COLO829 (cell line): ENCODE measurements at regions not wholly inside any gene's neighbourhood (a gene's known extent, or its start where the extent isn't known, plus 50 kb on each side); places are given as distances from the start of the nearest gene placed in this dataset.
A peak's percentile ranks its signal among the peaks of the same experiment; 100 is the strongest.

Experiments
- DNase-seq: peaks from one replicate; pipeline ENCODE4 v3.0.0; 2012; ENCODE audit warnings: low spot score

DNA sequence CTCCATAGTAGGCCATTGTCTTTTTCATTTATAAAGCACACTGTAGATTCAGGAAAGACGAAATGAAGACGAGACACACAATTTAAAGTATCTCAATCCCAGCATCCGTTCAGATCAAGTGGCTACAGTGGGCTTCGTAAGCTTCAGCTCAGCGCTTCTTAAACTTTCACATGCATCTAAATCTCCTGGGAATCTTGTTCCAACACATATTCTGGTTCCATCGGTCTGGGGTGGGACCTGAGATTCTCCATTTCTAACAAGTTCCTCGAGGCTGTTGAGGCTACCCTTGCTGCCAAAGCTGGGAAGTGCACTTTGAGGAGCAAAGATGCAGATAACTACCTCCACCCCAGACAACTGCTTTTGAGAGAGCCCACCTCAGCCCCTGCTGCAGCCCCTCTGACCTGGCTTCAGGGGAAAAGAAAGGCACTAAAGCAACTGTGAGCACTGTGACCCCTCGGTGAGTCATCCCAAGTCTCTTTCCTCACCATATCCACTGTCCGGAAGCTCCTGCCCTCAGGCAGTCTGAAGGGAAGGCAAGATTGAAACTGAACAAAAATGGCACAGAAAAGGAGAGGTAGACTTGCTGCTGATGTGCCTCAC is 201.1 kb upstream of the FBXO11 start:
- DNase-seq, result peak; percentile 90

DNA sequence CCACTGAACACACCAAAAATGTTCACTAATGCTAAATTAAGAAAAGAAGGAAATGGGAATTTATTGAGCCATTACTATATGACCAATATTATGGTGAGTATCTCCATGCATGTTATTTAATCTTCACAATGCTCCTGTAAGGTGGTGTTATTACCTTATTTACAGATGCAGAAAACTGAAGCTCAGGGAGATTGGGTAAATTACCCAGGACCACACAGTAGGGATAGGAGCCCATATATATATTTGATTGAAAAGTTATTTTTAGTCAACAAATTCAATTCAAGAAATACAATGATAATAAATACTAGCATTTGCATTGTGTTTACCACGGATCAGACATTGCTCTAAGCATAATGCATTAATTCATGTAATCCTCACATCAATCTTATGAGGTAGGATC is 202.2 kb upstream of the FBXO11 start:
- no peak for DNase-seq

GRCh38 chr2:48109491-48110204 is 203.3 kb upstream of the FBXO11 start:
- no peak for DNase-seq

DNA sequence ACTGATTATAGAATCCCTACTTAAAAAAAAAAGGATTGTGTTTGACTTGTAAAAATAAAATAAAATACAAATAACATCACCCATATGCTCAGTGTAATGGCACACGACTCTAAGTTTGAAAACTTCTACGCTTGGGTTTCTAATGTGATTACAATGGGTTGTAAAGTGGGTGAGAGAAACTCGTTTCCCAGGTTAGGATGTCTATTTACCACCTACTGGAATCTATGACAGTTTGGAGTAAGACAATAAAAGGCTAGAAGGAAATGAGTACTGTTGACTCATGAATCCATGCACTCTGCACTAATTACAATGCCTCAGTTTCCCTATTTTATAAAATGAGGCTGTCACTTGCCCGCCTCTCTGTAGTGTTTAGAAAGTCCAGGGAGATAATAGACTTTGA is 204.0 kb upstream of the FOXN2 start:
- no peak for DNase-seq

GRCh38 chr2:48112911-48113680 is 201.4 kb upstream of the FOXN2 start:
- DNase-seq, result no peak

- no peak for DNase-seq
Measured at GRCh38 chr2:48113767-48114166, 200.7 kb upstream of the FOXN2 start.

GRCh38 chr2:48114256-48114655 is 200.2 kb upstream of the FOXN2 start:
- DNase-seq, result peak; percentile 57

GRCh38 chr2:48116497-48116896 is 198.0 kb upstream of the FOXN2 start:
- no peak for DNase-seq

- DNase-seq, result no peak
Measured at GRCh38 chr2:48118895-48119294, 195.6 kb upstream of the FOXN2 start.

GRCh38 chr2:48120112-48120511 is 194.4 kb upstream of the FOXN2 start:
- DNase-seq, result no peak

GRCh38 chr2:48120759-48121242 is 193.7 kb upstream of the FOXN2 start:
- DNase-seq, result no peak

DNA sequence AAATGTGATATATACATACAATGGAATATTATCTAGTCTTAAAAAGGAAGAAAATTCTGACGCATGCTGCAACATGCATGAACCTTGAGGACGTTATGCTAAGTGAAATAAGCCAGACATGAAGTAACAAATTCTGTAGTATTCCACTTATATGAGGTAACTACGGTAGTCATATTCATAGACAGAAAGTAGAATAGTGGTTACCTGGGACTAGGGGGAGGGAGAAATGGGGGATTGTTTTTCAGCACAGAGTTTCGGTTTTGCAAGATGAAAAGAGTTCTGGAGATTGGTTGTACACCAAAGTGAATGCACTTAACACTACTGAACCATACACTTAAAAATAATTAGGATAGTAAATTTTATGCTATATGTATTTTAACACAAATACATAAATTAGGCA is 192.3 kb upstream of the FOXN2 start:
- no peak for DNase-seq

GRCh38 chr2:48124592-48124991 is 189.9 kb upstream of the FOXN2 start:
- DNase-seq, result no peak

DNA sequence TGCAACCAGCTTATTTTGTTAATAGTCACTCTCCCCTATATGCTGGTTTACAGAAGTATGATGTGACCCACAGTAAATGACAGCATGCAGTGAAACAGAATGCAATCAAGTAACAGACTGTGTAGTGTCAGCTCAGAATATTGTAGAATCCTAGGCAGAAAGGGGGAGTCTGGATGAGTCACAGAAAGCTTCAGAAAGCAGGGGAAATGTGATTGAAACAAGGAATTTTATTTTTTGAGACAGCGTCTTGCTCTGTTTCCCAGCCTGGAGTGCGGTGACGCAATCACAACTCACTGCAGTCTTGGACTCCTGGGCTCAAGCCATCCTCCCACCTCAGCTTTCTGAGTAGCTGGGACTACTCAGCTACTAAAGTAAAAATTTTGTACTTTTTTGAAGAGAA is 188.3 kb upstream of the FOXN2 start:
- DNase-seq, result no peak

DNA sequence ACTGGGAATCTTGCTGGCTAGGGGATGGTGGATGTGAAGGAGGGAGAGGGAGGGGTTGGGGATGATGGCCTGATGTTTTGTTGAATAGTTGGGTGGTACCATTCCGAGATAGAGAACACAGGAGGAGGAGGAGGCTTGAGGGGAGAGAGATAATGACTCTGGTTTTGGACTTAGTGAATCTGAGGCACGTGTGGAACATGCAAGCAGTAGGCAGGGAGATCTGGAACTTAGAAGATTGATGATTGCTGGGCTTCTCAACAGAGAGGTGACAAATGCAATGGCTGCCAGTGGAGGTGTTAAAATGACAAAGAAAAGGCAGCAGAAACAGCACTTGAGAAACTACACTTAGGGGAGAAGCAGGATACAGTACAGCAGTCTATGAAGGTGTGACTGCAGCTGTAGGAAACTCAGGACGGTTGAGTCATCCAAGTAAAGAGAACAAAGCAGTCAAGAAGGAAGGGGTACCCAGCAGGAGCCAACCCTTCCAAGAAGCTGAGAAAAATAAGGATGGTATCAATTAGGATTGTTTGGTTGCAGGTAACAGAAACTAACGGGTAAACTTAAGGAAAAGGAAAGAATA is 186.8 kb upstream of the FOXN2 start:
- no peak for DNase-seq

DNA sequence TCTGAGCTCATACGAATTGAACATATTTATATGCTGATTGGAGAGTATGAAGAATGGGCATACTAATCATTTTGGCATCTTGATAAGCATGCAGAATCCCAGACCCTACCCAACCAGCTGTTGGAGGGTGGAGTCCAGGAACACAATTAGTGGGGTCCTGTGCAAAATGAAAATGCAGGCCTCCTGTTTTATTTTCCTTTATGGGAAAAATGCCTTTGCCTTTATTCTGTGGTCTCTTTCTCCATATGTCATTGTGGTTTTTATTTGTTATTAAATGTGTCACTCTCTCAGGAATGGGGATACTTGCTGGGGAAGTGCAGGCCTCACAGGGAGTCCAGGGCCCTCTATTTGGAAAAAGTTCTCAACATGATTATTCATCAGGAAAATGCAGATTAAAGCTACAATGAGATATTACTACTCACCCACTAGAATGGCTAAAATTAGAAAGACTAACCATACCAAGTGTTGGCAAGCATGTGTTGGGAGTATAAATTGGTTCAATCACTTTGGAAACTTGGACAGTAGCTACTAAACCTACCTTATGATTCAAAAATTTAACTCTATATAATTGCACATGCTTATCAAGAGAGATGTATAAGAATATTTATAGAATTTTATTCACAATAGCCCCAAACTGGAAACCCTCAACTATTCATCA is 185.1 kb upstream of the FOXN2 start:
- DNase-seq, result no peak

DNA sequence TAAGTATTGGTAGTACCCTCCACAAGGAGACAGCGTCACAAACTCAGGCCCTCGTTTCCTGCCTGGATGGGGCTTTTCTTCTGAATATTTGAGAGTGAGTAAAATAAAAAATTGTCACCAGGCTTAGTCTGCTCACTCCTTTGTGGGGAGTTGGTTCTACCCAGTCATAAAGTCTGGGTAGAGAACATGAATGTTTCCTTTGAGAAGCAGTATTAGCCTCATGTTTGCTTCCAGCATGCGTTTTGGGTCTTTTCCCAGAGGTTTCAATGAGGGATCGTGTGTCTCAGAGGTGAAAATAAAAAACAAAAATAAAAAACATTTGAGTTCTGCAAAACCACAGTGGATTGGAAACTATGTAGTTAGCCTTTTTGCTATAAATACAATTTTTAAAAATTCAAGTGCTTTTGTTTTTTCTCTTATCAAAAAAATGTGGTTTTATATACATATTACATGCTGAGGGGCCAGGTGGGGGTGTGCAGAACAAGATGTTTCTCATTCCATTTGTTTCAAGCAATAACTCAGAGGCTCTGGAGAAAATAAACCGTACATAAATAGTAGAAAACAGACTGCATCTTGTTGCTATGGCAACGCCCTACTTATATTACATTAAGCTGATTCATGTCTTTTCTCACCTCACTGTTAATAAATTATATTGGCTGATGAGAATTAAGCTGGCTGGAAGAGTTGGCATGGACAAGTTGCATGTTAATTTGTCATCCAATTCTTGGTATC is 182.8 kb upstream of the FOXN2 start:
- peak; percentile 21 for DNase-seq

DNA sequence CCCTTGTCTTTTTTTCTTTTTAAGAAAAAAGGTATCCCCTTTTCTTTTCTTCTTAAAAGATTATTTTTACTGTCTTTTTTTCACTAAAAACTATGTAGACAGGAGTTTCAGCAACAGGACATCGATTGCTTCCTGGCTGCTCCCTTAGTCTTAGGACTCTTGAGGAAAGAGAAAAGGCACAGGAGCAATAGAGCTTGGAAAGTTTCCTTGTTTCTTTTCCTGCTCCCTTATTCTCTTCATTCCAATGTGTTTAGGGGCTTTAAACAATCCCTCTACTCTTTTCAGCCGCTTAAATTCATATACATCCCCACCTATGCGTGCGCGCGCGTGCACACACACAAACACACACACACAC is 182.2 kb upstream of the FOXN2 start:
- DNase-seq, result no peak

DNA sequence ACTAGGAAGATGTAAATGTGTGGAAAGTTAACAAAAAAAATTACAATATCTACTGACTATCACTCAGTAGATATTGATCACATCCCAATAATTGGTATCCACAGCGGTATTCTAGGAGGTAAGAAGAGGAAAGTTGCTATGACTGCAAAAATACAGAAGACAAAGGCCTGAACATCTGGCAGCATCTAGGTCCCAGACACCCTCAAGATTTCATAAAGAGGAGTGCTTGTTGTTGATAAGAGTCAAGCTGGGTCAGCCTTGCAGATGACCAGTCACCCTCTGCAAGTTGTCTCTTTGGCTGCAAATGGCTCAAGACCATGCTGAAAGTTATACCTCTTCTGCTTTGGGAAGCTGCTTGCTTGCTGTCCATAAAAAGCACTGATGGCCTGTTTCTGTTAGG is 179.8 kb upstream of the FOXN2 start:
- DNase-seq, result no peak

- DNase-seq, result no peak
Measured at GRCh38 chr2:48135797-48136196, 178.7 kb upstream of the FOXN2 start.

DNA sequence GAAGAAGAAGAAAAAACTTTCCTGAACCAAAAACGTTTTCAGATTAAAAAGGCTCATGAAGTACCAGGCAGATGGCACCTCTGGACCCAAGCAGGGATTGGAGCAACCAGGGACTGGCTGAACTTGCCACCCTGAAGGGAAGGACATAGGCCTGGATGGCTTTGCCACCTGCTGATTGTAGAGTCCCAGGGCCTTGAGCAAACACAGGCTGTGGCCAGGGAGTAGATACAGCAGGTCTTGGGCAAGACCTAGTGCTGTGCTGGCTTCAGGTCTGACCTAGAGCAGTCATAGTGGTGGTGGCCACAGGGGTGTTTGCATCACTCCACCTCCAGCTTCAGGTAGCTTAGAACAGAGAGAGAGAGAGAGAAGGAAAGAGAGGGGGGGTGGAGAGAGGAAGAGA is 176.7 kb upstream of the FOXN2 start:
- DNase-seq, result no peak

DNA sequence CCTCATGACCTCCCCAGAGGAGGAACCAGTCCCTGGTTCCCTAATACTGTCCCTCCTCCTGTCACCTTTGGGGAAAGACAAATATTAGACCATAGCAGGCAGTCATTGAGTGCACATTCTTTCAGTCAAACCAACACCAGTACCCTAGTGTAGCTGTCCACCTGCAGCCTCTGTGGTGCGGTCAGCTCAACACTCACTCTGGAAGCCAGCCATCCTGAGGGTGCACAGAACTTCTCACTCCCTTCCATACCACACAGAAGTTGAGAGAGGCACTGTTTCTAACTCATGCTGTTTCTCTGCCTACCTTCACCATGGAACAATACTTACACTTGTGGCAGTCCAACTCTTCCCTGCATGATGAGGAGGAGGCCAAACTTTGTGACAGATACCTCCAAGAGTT is 175.6 kb upstream of the FOXN2 start:
- no peak for DNase-seq
